ENCODE measurements at regions not wholly inside any gene's neighbourhood (a gene's known extent, or its start where the extent isn't known, plus 50 kb on each side); places are given as distances from the start of the nearest gene placed in this dataset.
"Not testable (repeated sequence)": the region's sequence is repeated elsewhere in the genome, so short reads cannot be mapped to it uniquely, and the experiment has no call there.

- DNase-seq, result no peak
Measured at GRCh38 chr2:53252115-53252514, 515.5 kb upstream of the CHAC2 start.

GRCh38 chr2:53247956-53248735, 519.5 kb upstream of the CHAC2 start:
- DNase-seq, result no peak

- no peak for DNase-seq
Measured at GRCh38 chr2:53243430-53243829, 524.2 kb upstream of the CHAC2 start.

GRCh38 chr2:53242090-53242489, 525.5 kb upstream of the CHAC2 start:
- DNase-seq, result no peak

- DNase-seq, result no peak
Measured at GRCh38 chr2:53235836-53236582, 531.6 kb upstream of the CHAC2 start.

GRCh38 chr2:53234548-53234903, 533.1 kb upstream of the CHAC2 start:
- no peak for DNase-seq

GRCh38 chr2:53233759-53234547, 533.7 kb upstream of the CHAC2 start:
- DNase-seq, result no peak

GRCh38 chr2:53231908-53232307, 535.7 kb upstream of the CHAC2 start:
- DNase-seq, result no peak

GRCh38 chr2:53230691-53231090, 536.9 kb upstream of the CHAC2 start:
- no peak for DNase-seq

GRCh38 chr2:53227535-53227934, 540.1 kb upstream of the CHAC2 start:
- DNase-seq, result no peak

GRCh38 chr2:53220969-53221368, 546.6 kb upstream of the CHAC2 start:
- DNase-seq, result no peak

- no peak for DNase-seq
Measured at GRCh38 chr2:53217250-53217649, 550.4 kb upstream of the CHAC2 start.

GRCh38 chr2:53216805-53217204, 550.8 kb upstream of the CHAC2 start:
- DNase-seq, result no peak

- no peak for DNase-seq
Measured at GRCh38 chr2:53212576-53212975, 555.0 kb upstream of the CHAC2 start.

- no peak for DNase-seq
Measured at GRCh38 chr2:53211201-53211774, 556.3 kb upstream of the CHAC2 start.

- no peak for DNase-seq
Measured at GRCh38 chr2:53210538-53210937, 557.1 kb upstream of the CHAC2 start.

GRCh38 chr2:53209679-53210458, 557.7 kb upstream of the CHAC2 start:
- no peak for DNase-seq

GRCh38 chr2:53208815-53209214, 558.8 kb upstream of the CHAC2 start:
- DNase-seq, result no peak

- not testable (repeated sequence) for DNase-seq
Measured at GRCh38 chr2:53206226-53206625, 561.4 kb upstream of the CHAC2 start.

GRCh38 chr2:53202063-53202462, 565.5 kb upstream of the CHAC2 start:
- peak; percentile 15 for DNase-seq

GRCh38 chr2:53200072-53200471, 567.5 kb upstream of the CHAC2 start:
- DNase-seq, result no peak

- DNase-seq, result no peak
Measured at GRCh38 chr2:53188851-53189510, 578.6 kb upstream of the CHAC2 start.

All from NCI-H774 (cell line).